ENCODE measurements at regions not wholly inside any gene's neighbourhood (a gene's known extent, or its start where the extent isn't known, plus 50 kb on each side); places are given as distances from the start of the nearest gene placed in this dataset.

DNA sequence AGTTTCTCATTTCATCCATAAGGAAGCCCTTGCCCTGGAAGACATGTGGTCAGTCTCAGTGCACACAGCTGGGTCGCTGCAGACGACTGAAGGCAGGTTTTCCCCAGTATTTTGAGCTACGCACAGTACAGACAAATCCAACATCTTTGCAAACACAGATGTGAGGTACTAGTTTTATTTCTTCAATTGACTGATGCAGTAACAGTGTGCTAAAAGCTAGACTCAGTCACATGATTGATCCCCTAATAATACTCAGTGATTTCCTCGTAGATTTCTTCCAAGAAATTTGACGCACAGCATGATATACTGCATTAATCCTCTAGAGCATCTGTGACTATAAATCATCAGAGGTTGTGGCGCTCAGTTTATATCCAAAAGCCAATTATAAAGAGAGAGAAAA lies 346.1 kb downstream of the DIRAS2 start:
- DNase-seq (ENCODE audit: low read depth in 2 of 2), result no peak

DNA sequence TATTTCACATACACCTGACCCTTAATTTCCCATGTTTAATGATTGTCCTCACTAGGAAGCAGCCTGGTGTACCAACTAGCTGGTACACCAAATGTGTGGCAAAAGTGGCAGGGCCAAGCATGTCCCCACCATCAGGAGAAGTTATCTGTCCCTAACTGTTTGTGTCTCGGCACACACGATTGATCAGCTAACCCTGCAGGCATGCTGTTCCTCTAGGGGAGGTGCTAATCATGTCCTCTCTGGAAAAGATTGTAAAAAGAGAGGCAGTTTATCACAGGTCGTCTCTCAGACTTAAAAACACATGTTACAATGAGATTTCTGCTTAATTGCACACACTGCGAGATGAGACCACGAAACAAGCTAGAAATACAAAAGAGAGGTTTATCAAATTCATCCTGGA lies 342.7 kb downstream of the DIRAS2 start:
- DNase-seq (ENCODE audit: low read depth in 2 of 2), result no peak

DNA sequence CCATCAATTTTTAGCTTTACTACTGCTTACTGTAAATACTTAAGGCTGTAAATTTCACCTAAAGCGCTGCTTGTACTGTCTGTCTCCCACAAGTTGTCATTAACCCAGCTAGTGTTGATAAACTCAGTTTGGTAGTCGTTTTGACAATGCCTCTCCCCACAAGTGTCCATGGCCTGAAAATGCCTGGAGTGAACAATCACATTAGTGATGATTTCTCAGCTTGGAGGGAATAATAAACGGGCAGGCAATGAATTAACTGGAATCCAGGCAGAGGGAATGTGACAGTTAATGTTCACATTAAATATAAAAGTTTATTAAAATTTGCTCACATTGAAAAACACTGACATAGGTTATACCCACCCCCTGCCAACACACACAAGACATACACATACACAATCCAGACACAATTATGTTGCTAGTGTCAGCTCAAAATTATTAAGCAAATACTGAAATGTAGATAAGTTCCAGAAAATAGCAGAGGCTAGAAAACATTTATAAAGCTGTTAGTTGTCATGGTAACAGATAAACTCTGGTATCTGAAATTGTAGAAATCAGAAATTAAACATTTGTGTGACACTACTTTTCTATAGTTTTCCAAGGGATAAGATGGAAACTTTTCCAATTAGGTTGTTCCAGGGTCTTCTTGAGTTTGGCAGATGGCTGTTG lies 341.9 kb downstream of the DIRAS2 start:
- DNase-seq (ENCODE audit: low read depth in 2 of 2), result no peak

DNA sequence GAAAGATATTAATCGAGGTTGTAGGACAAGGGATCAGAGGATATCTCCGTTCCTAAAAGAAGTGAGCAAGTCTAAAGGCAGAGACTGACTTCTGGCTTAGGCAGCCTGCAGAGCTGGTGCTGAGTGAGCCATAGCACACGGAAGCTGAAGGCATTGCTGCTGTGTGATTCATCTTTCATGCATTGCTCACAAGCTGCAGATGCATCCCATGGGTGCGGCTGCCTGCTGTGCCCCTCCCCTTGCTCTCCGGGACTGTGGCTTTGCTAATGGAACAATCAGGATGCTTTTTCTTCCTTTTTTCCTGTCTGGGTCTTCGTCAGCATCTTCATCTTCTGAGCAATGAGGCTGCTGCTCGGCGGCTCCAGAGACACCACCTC lies 341.4 kb downstream of the DIRAS2 start:
- no peak for DNase-seq (ENCODE audit: low read depth in 2 of 2)

DNA sequence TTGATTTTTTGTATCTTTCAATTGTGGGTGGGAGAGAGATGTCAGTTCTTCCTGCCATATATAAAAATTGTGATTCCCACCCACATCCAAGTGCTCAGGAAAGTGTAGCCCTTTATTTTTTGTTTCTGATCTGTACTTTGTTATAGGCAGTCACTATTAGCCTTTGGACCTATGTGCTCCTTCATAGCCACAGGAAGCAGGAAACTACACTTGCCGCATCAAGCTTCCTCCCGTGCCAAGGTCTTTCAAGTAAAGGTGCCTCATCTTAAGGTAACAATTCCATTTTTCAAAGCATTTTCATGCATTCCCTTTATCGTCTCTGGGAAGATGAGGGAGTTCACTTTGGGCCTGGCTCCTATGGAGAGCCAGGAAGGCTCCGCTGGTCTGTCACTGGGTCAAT lies 339.0 kb downstream of the DIRAS2 start:
- no peak for DNase-seq (ENCODE audit: low read depth in 2 of 2)

DNA sequence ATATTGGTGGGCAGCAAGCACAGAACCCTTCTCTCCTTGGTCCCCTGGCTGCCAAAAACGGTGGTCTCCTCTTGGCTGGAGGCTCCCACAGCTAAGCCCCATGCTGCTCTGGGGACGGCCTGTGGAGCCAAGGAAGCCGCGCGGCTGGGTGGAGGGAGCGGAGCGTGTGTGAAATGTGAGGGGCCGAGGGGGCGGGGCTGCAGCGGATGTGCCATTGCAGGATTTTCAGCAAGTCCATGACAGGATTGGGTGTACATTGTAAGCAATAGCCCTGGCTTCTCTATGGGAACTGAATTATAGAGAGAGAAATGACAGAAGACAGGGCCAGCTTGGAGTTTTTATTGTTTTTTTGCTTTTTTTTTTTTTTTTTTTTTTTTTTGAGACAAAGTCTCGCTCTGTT lies 336.5 kb downstream of the DIRAS2 start:
- no peak for DNase-seq (ENCODE audit: low read depth in 2 of 2)

DNA sequence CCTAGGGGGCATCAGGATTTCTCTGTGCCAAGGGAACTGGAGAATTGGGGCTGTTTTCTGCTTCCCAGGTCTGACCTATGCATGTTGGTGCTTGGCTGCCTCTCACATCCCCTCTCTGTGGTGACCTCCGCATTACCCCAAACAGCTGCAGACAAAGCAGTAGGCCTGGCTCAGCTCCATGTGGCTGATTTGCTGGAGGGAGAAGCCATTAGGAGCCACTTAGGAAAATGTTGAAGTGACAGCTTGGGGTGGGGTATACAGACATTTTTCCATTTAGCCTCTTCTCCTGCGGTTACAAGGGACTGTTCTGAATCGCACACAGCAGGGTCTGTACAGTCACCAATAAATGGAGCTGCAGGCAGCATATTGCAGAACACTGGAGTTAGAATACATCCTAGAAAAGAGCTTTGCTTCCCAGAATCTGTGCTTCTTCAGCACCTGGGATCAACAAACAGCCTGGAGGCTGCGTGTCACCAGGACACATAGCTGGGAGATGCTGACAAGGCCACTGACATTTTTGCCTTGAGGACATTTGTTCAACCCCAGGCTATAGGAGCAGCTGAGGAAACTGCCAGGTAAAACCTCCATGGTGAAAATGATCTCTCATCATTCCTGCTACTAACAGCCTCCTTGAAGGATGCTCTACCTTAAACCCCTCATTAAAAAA lies 335.3 kb downstream of the DIRAS2 start:
- no peak for DNase-seq (ENCODE audit: low read depth in 2 of 2)

DNA sequence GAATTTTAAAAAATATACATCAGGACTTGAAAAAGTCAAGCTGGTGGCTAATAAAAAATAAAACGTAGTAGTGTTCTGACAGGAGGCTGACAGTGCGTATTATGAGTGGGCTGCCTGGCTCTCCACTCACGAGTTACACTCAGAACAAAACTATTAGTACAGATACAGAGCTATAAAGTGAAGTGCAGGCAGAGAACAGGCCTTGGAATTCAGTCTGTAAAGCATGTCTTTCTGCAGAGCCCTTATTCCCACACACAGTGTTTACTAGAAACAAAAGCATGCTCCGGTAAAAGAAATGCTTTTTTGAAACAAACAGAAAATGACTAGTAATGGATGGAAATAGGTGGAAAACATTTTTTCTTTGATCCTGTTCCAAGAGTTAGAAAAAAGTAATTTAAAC lies 334.7 kb downstream of the DIRAS2 start:
- DNase-seq (ENCODE audit: low read depth in 2 of 2), result no peak

DNA sequence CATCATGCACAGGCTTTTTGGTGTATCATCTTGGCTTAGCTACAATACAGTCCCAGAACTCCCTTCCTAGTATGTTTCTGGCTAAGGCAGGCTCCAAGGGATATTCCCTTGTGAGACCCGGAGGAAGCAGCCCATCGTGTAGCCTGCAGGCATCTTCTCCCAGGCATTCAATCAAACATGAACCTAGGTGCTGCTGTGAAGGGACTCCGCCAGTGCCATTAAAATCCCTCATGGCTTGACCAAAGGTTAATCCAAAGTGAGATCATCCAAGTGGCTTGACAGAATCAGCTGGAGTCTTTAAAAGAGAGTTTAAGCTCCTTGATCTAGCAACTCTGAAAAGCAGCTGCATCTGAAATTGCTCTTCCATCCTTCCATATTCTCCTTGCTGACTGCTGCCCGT lies 333.9 kb downstream of the DIRAS2 start:
- DNase-seq (ENCODE audit: low read depth in 2 of 2), result no peak

DNA sequence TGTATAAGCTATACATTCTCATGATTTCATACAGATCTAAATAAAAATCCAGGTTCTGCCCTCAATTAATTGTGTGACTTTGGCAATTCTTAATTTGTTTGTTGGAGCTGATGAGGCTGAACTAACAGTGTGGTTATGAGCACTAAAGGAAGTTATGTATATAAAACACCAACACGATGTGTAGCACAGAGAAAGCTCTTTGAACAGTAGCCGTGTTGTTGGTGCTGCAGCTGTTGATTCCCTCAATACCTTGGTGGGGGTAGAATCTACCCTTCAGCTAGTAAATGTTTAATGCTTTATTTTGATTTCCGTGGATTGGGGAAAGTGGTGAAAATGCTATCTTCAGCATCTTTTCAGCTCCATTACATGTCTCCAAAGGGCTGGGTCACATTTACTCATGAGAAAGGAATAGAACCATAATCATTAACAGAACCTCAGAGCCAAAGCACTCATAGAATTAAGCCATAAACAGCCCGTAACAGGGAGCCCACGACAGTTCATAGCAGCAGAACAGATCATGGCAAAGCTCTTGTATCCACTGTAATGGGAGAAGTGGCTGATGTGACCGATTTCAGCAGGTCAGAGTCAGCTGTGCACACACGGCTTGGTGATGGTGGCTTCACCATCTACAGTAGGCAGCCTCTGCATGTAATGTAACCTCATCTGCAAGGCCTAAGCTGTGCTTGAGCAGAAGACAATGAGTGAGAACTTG lies 332.7 kb downstream of the DIRAS2 start:
- no peak for DNase-seq (ENCODE audit: low read depth in 2 of 2)

DNA sequence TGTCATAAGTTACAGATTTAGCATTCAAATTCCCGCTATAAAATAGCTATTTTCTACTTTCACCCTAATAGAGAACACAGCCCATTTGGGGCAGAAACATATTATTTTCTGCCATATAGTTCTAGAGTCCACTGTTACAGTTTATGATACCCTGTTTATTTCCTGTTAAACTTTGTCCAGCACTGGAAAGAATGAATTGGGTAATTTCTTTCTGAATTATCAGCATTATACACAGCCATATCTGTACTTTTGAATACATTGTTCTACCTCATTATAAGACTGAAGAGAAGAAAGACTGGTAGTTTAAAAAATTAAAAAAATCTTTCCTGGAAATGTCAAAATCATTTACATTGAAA lies 332.1 kb downstream of the DIRAS2 start:
- DNase-seq (ENCODE audit: low read depth in 2 of 2), result no peak

DNA sequence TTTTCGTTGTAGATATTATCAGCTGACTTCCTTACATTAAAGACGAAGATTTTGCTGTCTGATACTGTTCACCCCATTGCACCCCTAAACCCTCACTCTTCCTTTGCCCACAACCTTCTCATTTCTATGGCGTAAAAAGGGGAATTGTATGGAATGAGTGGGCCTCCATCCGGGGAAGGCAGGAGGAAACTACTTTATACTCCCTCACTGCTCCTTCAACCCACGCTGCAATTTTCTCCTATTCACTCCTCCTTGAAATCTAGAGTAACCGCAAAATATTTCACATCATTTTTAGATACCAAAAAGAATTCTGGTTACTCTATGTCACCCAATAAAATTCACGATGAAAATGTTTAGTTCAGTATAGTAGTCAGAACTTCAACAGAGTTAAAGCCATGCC lies 330.8 kb downstream of the DIRAS2 start:
- DNase-seq (ENCODE audit: low read depth in 2 of 2), result no peak

DNA sequence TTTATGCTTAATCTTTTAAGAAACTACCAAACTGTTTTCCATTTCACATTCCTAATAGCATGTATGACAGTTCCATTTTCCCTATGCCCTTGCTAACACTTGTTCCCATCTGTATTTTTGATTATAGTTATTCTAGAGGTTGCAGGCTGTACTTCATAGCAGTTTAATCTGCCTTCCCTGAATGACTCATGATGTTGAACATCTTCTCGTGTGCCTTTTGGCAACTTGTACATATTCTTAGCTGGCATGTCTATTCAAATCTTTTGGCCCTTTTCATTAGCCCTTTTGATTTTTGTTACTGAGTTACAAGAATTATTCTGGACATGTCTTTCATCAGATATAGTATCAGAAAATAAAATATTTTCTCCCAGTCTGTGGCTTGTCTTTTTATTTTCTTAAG lies 320.3 kb downstream of the DIRAS2 start:
- DNase-seq (ENCODE audit: low read depth in 2 of 2), result no peak

DNA sequence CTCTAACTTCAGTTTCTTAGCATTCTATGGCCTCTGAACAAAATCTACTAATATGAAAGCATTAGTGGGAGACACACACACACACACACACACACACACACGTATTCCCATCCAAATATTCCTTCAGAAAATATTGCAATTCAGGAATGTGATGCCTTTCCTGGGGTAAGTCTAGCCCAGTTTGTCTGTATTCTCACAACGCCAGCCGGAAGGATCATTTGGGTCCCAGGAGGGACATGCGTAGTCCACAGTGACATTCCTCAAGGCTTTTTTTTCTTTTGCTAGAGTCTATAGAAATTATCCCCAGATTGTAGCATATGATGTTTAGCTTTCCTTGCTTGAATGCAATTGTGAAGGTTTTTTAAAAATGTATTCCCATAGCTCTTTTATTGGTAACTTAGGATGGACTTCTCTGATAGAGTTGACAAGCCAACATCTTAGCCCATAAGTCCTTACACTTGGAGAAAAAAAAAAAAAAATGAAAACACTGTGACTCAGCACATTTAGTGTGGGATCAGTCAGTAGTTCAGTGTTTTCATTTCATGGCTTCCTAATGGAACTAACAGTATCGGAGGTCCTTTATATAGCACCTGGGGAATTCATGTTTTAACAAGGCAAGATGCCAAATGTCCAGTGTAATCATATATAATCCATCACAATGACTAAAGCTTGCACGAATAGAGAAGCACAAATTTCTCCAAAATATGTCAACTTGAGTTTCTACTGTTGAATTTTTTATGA lies 316.5 kb downstream of the DIRAS2 start:
- no peak for DNase-seq (ENCODE audit: low read depth in 2 of 2)

DNA sequence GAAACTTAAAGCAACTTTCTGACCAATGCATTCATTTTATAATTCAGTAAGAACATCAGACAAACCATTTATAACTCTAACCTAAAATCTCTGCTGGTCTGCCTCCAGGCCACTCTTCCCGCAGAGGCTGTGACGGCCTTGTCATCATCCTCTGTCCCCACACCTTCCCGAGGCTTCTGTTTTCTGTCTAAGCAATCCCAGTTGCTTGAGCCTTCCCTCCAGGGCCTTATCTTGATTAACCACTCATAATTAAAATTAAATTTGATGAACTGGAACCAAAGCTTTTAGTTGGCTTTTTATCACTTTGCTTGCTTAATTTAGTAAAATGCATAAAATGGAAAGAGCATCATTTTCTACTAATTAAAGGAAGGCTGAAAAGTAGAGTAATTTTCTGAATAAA lies 312.4 kb downstream of the DIRAS2 start:
- DNase-seq (ENCODE audit: low read depth in 2 of 2), result no peak

DNA sequence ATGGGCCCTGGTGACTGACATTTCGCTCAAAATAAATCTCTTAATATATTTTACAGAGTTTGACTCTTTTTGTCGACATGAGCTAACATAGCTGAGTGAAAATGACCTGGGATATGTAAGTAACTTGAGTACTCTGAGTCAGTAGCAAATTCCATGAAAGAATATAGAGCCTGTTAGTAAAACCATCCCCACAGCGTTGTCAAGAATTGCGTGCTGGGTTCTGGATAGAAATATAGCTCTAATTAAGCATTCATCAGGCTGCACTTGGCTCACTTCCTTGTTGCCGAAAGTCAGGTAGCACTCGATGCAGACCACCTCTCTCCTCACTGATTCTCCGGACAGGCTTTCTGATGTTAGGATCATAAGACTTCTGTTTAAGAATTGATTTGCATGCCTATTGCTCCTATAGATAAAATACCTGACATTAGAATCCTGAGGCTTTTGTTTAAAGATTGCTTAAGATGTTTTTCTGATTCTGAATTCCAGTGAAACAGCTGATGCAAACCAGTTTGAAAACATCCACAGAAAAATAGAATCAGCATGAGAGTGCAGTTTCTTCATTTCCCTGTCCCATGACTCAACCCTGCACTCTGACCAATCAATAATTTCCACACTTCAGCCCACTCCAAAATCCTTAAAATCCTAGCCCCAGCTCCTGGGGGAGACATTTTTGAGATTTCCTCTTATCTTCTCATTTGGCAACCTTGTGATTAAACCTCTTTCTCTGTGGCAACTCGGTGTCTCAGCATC lies 310.6 kb downstream of the DIRAS2 start:
- DNase-seq (ENCODE audit: low read depth in 2 of 2), result no peak

DNA sequence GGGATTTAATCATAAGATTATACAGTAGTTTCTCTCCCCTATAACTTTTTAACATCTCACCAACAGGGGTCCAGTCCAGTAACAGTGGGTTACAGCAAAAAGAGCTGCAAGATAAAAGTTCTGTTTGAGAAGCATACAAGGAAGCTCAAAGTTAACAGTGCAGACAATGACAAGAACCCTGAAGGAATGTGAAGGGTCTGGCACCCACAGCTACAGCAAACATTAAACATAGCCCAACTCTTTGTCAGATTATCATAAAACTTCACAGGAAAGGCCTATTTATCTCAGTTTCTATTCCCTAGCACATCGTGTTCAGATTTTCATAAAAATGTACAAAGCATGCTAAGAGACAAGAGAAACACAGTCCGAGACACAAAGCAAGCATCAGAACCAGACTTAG lies 309.4 kb downstream of the DIRAS2 start:
- DNase-seq (ENCODE audit: low read depth in 2 of 2), result no peak

DNA sequence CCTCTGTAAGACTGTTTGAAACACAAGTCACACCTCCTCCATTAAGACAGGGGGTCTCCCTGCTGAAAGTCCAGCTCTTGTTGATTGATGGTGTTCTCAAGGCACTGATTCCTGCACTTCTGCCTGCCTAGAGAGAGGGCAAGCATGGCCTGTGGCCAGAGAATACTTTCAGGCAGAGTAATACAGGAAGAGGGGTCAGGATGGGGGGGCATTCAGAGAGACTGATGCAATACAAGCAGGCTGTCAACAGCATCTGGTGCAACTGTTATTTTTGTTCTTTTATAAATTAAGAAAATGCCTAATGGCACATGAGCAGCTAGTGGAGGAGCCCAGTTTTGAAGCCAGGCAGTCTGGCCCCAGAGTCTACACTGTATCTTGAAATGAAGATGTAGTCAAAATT lies 302.2 kb downstream of the DIRAS2 start:
- DNase-seq (ENCODE audit: low read depth in 2 of 2), result no peak

DNA sequence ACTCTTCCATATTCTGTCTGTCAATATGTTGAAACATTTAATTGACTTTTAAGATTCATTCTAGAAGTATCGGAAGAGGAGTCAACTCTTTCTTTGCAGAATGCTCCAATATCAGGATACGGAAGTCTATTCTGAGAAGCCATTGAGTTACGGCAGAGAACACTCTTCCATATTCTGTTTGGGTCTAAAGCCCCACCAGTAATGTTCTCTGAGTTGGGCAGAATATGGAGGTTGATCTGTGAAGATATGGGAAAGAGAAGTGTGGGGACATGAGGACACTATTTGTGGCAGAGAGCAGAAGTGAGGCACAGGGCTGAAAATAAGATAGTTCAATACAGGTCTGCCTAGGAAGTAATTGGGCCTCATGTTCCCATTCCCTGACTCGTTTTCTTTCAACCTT lies 300.0 kb downstream of the DIRAS2 start:
- DNase-seq (ENCODE audit: low read depth in 2 of 2), result no peak

DNA sequence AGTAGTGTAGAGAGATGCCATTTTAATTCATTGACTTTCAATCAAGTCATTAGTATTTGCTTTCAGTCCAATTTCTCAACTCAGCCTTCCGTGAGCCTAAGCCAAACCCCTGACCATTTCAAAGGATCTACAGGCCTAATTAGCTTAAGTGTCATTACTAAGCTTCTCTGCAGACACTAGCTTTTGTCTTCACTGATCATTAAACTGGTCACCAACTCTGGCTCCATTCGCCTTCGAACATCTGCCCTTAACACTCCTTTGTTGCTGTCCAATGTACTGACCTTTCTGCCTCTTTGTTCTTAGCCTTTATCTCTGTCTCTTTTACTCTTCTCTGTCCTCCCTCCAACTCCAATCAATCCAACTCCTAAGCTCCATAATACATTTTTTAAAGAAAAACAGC lies 299.3 kb downstream of the DIRAS2 start:
- no peak for DNase-seq (ENCODE audit: low read depth in 2 of 2)

DNA sequence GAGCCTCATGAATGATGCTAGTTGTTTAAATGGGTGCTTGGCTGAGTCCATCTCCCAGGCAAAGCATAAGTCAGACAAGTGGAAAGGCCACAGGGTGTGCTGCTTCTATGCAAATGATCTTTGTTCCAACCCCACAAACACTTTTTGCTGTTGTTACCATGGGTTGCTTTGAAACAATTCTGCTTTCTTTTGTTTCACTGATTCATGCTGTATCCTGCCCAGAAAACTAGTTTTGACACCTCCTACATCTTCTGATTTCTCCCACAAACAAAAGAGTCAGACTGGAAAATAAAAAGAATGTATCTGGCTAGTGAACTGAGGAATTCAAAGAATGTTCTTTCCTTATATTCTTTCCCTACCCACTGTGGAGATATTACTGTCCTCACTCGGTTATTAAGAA lies 298.6 kb downstream of the DIRAS2 start:
- DNase-seq (ENCODE audit: low read depth in 2 of 2), result no peak

DNA sequence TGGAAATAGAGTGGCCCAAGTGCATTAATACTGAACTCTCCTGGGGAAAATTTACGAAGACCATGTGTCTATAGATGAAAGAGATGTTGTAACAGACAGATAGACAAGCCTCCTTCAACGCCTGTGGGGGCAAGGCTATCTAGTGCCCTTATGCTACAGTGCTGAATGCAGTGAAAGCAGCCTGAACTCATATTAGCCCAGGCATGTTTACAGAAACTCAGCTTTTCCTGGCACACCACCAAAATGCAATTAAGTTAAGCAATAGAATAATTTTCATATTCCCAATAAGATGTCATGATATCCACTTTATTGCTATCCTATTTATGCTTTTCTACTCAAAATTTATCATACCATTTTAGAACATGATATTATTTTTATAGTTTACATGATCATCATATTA lies 277.0 kb downstream of the DIRAS2 start:
- no peak for DNase-seq (ENCODE audit: low read depth in 2 of 2)

Data from stimulated activated CD4-positive, alpha-beta T cell treated with anti-CD3 and anti-CD28 coated beads, Interleukin-1b, Interleukin-23, amount 100 ng/mL, for 1 hour (primary cell).